Mucosa of descending colon (tissue), 3 donors: ENCODE measurements at regions not wholly inside any gene's neighbourhood (a gene's known extent, or its start where the extent isn't known, plus 50 kb on each side); places are given as distances from the start of the nearest gene placed in this dataset.

Experiments used
- ATAC-seq: fragments of 200-7000 bp; cut with Tn5 transposase; one replicate; pipeline ENCODE4 v1.9.1; 2020; ENCODE audit warnings: mild to moderate bottlenecking, moderate library complexity
- DNase-seq, 3 donors: peaks; one replicate each; pipeline ENCODE4 v3.0.0-alpha.2; 2020
- H3K36me3 ChIP-seq: fragments of 200-600 bp; one replicate; pipeline ENCODE4 v1.8.0; 2021; ENCODE audit warnings: low read depth, mild to moderate bottlenecking
- H3K4me1 ChIP-seq: fragments of 200-600 bp; one replicate; pipeline ENCODE4 v1.8.0; 2021; ENCODE audit warnings: low read depth, mild to moderate bottlenecking
- H3K4me3 ChIP-seq: fragments of 200-600 bp; one replicate; pipeline ENCODE4 v1.8.0; 2021; ENCODE audit warnings: mild to moderate bottlenecking
- H3K9me3 ChIP-seq: fragments of 200-600 bp; one replicate; pipeline ENCODE4 v1.8.0; 2021; ENCODE audit warnings: mild to moderate bottlenecking
- intact Hi-C, 2 donors: fragments of 100-400 bp; cut with DNase I in 1 of 2; cut with micrococcal nuclease in 1 of 2; formaldehyde crosslinking; loops; one replicate each; pipeline versions ENCODE4 v1.11.0 to v1.11.1; 2022; cut with DNase I, micrococcal nuclease
- TF ChIP-seq, protein P1 (sequence below): fragments of 200-600 bp; IDR thresholded peaks from one replicate; pipeline ENCODE4 v1.8.0; 2022; ENCODE audit warnings: antibody characterized with exemption, mild to moderate bottlenecking
- donor health status: DM: no; HTN: no; CAD: no; lungs with moderate emphysema.
- donor health status: DM: no; HTN: no; CAD: no.
- donor health status: DM: no; HTN: yes; CAD: no.

DNA sequence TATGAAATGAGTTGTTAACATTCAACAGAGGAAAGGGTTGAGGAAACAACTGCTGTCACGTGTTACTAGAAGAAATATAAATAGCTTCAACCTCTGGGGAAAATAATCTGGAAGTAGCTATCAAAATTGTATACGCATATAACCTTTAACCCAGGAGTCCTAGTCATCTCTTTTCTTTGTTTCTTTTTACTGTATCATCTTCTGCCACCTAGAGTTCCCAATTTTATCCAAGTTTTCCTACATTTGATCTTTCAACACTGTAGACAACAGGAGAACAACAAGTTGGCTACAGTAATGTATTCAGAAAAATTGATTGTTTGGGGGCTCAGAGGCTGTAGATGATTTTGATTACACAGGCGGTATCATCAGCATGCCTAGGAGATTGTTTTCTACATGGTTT lies 453.7 kb downstream of the FSCB start:
- ATAC-seq (no peak), DNase-seq (no peak)
- TF ChIP-seq, protein P1, sequence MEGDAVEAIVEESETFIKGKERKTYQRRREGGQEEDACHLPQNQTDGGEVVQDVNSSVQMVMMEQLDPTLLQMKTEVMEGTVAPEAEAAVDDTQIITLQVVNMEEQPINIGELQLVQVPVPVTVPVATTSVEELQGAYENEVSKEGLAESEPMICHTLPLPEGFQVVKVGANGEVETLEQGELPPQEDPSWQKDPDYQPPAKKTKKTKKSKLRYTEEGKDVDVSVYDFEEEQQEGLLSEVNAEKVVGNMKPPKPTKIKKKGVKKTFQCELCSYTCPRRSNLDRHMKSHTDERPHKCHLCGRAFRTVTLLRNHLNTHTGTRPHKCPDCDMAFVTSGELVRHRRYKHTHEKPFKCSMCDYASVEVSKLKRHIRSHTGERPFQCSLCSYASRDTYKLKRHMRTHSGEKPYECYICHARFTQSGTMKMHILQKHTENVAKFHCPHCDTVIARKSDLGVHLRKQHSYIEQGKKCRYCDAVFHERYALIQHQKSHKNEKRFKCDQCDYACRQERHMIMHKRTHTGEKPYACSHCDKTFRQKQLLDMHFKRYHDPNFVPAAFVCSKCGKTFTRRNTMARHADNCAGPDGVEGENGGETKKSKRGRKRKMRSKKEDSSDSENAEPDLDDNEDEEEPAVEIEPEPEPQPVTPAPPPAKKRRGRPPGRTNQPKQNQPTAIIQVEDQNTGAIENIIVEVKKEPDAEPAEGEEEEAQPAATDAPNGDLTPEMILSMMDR: no peak
- Histone ChIP-seq H3K9me3 (no peaks in the 10 kb centered on the region), H3K36me3 (no peaks in the 10 kb centered on the region), H3K4me1 (no peaks in the 10 kb centered on the region), H3K4me3 (no peak overlapping the region)
- intact Hi-C loops: no loop called here

DNA sequence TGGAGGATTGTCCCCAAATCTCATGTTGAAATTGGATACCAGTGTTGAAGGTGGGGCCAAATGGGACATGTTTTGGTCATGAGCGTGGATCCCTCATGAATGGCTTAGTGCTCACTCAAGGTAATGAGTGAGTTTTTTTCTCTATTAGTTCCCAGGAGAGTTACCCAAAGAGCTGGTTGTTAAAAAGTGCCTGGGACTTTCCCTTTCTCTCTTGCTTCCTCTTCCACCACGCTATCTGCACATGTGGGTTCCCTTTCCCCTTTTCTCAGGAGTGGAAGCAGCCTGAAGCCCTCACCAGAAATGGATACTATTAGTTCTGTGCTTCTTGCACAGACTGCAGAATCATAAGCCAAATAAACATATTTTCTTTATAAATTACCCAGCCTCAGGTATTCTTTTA lies 465.4 kb downstream of the FSCB start:
- TF ChIP-seq, protein P1: no peak
- no peak for ATAC-seq
- intact Hi-C loops: no loop called here

DNA sequence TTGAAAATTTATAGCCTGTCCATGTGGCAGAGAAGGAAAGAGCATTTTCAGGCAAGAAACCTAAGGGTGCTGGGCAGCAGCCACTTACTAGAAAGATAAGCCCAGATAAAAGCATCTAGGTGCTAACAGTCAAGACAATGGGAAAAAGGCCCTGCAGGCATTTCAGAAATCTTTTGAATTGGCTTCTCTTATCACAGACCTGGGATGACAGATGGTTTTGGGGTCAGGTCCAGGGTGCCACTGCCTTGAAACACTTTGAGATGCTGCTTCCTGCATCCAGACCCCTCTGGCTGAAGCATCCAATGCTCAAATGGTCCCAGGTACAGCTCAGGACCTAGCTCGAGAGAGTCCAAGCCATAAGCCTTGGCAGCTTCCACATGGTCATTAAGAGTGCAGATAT lies 466.5 kb downstream of the FSCB start:
- TF ChIP-seq, protein P1: no peak
- H3K36me3 ChIP-seq: no peaks in the 10 kb centered on the region
- no peak overlapping the region for H3K4me3 ChIP-seq
- ATAC-seq (no peak), DNase-seq (no peak)
- peaks cover 3% of the 10 kb centered on the region for H3K9me3 ChIP-seq
- H3K4me1 ChIP-seq: no peaks in the 10 kb centered on the region
- intact Hi-C loops: no loop called here

More for the DNA sequence above, 465.4 kb downstream of the FSCB start:
- Histone ChIP-seq H3K9me3 (peaks cover 3% of the 10 kb centered on the region), H3K4me1 (no peaks in the 10 kb centered on the region), H3K36me3 (no peaks in the 10 kb centered on the region), H3K4me3 (no peak overlapping the region)
- DNase-seq: no peak

DNA sequence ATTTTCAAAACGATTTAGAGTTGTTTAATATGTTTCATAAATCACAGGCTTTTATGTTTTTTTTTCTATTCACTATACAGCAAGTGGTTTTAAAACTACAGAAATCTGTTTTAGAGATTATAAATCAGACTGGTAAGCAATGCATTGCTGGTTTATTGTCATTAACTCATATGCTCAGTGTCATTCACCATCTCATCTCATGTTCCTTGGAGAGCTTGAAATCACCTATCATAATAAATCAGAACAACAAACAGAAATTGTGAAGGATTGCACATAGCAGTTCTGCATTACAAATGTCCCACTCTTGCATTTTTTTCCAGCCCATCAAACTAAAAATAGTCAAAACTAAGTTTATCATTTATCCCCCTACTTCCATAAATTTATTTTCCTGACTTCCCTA lies 470.8 kb downstream of the FSCB start:
- Histone ChIP-seq H3K4me1 (no peaks in the 10 kb centered on the region), H3K36me3 (no peaks in the 10 kb centered on the region), H3K9me3 (peaks cover 3% of the 10 kb centered on the region), H3K4me3 (no peak overlapping the region)
- no peak for DNase-seq
- ATAC-seq: no peak
- intact Hi-C loops: no loop called here
- TF ChIP-seq, protein P1: no peak

DNA sequence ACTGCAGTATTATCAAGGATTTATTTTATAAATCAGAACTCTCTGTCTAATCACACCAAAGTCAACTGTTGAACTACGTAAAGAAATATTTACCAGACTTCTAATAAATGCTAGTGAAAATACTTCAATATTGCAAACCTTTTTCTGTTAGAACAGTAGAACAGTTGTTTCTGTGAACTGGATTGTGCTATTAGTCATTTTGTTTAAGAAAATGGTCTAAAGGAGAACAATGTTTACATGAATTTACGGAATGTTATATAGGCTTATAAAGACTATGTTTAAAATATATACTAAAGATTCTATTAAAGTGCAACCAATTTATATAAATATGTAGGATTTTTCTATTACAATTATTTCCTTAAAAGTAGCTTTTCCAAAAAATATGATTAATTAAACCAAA lies 471.4 kb downstream of the FSCB start:
- Histone ChIP-seq H3K36me3 (no peaks in the 10 kb centered on the region), H3K4me1 (no peaks in the 10 kb centered on the region), H3K4me3 (no peak overlapping the region), H3K9me3 (peaks cover 3% of the 10 kb centered on the region)
- no peak for DNase-seq
- ATAC-seq: no peak
- TF ChIP-seq, protein P1: no peak
- intact Hi-C loops: no loop called here

DNA sequence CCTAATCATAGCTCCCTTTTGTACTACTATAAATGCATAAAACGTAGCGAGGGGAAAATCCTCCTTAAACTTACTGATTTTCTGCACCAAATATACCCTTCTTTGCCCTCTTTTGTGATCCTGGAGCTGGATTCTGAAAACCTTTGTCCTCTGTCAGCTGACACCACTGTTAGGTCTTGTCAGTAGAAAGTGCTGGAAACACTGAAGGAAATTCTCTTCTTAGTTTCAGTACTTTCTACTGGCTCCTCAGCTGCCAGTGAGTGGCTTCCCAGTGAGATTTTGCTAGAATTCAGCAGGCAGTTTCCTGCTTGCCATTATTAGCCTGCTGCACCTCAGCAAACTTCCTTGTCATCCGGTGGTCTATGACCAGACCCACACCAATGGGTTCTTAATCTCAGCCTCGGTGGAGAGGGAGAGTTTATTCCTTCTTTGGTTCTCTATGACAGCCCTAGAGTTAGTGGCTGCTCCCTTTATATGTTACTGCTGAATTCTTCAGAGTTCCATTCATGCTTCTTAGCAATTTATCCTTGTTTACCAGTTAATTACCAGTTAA lies 476.2 kb downstream of the FSCB start:
- Histone ChIP-seq H3K4me1 (no peaks in the 10 kb centered on the region), H3K4me3 (no peak overlapping the region), H3K36me3 (no peaks in the 10 kb centered on the region), H3K9me3 (no peaks in the 10 kb centered on the region)
- ATAC-seq: no peak
- intact Hi-C loops: no loop called here
- no peak for DNase-seq
- TF ChIP-seq, protein P1: no peak
